Stimulated activated CD8-positive, alpha-beta memory T cell treated with anti-CD3 and anti-CD28 coated beads, Interleukin-15, amount 100 ng/mL, for 48 hours (primary cell): ENCODE measurements at regions not wholly inside any gene's neighbourhood (a gene's known extent, or its start where the extent isn't known, plus 50 kb on each side); places are given as distances from the start of the nearest gene placed in this dataset.
"Not testable (repeated sequence)": the region's sequence is repeated elsewhere in the genome, so short reads cannot be mapped to it uniquely, and the experiment has no call there.

Source experiments
- DNase-seq, 2 donors: peaks; one replicate each; pipeline ENCODE4 v3.0.0-alpha.2; 2020; ENCODE audit warnings: low read depth in 2 of 2

DNA sequence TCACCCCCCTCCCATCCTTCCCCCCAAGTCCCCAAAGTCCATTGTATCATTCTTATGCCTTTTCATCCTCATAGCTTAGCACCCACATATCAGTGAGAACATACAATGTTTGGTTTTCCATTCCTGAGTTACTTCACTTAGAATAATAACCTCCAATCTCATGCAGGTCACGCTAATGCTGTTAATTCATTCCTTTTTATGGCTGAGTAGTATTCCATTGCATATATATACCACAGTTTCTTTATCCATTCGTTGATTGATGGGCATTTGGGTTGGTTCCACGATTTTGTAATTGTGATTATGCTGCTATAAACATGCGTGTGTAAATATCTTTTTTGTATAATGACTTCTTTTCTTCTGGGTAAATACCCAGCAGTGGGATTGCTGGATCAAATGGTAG, 621.9 kb upstream of the NRP1 start:
- not testable (repeated sequence) for DNase-seq

DNA sequence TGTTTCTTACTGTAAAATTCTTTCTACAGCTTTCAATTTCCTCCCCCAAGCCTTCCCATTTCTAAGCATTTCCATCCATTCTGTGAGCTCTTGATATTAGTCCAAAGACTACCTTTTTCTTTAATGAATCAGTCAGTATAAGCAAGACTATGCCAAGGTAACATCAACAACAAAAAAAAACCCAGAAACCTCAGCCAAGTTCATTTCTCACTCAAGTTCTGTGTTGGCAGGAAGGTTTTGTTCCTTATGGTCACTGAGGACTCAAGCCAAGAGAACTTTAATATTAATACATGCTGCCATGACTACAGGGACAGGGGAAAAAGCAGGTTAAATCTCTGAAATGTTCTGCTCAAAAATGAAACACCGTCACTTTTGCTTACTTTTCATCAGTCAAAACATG, 621.2 kb upstream of the NRP1 start:
- DNase-seq, result no peak

DNA sequence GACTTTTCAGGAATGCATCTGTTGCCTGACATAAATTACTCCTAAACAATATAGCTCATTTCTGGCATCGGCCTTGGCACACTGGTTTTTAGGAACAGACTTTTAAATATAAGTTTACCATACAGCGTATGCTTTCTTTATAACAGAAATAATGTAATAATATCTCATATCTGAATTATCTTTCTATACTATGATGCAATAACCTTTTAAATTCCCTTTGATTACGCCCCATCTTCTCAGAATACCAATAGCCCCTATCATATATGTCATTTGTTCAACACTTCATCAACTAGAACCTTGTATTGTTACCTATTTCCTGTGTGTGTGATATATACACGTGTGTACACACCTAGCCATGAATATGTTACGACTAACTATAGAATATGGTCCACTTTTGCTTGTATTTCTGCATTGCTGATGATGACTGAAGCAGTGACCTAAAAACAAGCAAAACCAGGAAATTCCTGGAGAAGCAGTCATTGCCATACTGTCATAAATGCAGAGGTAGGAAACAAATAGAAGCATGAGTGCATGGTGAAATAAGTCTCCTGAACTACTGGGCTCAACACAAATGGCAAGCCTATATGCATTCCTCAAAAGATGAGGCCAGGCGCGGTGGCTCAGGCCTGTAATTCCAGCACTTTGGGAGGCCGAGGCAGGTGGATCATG, 618.4 kb upstream of the NRP1 start:
- no peak for DNase-seq

DNA sequence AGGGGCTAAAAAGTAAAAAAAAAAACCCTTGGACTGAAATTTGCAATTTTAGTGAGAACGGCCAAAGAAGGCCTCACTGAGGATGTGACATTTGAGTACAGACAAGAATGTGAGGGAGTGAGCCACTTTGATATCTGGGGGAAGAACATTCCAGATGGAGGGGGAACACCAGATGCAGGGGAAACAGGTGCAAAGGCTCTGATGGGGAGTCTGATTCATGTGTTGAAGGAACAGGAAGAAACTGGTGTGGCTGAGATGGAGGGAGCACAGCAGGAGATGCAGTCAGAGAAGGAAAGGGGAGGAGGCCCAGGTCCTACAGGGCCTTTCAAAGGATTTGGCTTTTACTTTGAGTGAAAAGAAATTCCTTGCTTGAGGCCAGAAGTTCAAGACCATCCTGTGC, 615.7 kb upstream of the NRP1 start:
- no peak for DNase-seq

DNA sequence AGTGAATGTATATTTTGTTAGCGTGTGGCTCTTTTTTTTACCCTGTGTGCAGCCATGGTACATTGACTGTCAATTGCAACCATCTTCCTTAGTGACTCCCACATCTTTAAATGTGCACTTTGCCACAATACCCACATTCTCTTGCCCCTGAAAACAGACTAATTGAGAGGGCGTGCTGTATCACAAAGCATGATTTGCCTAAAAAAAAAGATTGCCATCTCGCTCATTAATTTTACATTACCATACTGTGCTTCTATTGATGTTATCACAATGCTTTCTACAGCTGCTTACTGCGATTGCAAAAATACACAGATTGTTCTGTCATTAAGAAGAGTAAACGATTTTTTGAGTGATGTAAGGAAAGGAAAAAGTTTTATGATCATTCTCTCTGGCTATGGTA, 613.1 kb upstream of the NRP1 start:
- DNase-seq, result no peak

DNA sequence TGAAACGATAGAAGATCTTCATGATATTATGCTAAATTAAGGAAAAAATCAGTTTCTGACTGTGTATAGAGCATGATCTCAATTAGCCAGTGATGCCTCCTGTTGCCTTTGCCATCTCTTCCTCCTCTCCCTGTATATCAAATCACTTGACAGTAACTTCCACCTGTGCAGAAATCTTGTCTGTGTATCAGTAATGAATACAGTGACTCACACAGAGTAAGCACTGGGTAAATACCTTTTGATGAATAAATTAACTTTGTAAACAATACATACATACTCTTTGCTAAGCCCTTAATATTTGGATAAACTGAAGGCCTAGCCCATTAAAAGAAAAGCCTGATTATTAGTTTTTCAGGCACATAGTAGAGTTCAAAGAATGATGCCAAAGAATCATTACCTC, 610.6 kb upstream of the NRP1 start:
- DNase-seq, result no peak

DNA sequence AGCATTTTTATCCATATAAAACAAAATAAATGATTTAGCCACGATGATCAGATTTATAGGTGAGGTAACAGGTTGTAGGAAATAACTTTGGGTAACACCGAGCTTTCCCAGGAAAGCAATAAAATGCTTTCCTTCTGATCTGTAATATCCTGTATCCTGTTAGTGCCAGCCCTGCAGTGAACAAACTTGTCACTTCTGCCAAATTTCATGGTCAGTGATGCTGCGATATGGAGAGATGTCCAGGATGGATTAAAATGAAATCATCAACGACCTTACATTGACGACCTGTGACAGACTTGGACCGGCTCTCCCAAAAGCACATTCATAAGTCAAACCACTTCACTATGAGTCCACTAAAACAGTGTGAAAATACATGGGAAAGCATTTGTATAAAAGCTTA, 608.0 kb upstream of the NRP1 start:
- no peak for DNase-seq

DNA sequence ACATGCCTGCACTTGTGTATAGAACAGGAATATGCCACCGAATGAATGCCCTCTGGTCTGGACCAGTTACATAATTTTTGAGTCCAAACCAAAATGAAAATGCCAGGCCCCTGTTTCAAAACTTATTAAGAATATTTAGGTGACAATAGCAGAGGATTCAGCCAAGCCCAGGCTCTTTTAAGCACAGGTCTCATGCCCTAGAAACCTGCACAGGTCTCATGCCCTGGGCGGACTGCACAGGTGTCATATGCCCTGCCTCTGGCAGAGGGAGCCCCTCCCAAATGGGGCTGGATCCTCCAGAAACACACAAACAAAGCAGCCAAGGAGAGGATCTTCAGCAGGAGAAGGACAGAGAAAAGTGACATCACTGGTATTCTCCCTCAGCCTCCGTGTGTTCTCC, 605.4 kb upstream of the NRP1 start:
- no peak for DNase-seq

DNA sequence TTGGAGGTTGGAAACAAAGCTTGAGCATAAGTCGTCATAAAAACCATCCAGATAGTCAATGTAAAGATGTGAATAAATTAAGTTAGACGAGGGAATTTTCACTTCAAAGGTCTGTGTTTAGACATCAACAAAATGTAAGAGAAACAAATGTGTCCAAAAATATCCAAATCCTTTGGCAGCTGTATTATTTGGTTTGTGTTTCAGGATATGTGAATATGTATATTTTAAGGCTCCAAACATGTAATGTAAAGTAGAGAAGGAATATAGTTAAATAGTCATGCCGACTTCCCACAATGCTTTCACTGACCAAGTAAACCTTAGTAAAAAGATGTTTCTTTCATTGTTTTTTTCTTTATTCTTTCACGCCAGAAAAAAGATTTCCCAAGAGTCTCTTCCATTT, 604.9 kb upstream of the NRP1 start:
- DNase-seq, result no peak

DNA sequence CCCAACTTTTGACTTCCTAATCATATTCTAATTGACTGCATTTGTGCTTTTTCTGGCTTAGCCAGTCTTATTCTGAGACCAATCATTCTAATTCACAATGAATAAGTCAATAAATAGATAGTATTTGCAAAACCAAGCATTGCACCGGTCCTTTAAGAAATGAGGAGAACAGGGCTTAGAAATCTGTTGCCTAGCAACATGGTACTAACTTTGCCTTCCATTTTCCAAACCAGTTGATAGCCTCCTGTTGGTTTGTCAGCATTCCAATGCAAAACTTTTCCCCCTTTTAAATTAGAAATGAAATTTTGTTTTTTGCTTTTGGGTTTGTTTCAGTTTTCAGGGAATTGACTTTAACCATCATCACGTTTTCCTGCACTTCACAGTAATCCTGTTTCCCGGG, 603.5 kb upstream of the NRP1 start:
- no peak for DNase-seq

DNA sequence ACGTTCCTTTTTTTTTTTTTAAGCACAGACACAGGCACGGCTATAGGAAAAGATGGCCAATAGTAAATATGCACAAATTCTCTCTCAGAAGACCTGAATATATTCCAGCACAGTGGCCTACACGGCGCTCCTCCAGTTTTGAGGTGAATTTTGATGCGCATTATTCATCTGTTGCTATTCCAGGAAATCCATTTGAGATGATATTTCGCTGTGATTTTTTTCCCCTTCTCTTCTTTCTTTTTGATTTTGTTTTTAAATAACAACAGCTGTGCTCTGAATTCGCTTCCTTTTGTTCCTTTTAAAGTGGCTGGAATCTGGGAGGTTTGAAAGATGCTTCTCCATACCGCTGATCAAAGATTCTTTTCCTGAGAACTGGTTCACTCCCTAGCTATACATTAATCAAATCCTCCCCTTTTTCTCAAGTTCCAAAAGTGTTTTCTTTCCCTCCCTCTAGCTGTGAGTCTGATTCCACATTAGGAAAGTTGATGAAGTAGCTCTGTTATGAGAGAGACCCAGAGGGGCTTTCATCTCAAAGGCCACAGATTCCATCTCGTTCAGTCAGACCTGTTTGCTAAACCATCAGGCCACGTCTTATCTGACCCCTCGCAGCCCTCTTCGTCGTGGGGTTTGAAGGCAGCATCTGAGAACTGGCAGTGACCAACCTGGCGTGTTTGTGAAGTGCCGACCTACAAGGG, 602.7 kb upstream of the NRP1 start:
- no peak for DNase-seq

DNA sequence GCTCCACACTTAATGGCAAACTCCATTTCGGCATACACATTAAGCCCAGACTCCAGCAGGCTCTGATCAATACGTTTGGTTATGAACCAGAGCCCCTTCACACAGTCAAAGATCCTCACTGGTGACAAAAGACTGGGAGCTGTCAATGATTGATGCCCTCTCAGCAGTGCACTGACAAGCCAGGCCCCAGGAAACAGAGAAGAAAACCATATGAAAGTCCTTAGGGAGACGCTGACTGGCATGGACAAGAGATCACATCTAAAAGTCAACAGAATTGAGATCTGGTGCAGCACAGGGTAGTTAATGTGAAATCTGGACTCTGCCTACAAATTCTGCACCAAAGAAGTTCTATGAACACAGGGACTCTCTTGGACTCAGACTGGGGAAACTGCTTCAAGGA, 600.9 kb upstream of the NRP1 start:
- DNase-seq, result no peak

DNA sequence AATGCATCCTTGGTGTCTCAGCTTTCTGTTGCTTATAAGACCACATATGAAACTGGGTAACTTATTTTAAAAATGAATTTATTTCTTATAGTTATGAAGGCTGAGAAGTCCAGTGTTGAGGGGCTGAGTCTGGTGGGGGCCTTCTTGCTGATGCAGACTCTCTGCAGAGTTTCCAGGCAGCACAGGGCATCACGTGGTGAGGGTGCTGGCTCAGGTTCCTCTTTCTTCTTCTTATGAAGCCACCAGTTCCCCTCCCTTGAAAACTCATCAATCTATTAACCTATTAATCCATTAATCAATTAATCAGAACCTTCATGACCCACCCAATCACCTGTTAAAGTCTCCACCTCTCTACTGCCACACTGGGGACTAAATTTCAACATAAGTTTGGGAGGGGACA, 595.6 kb upstream of the NRP1 start:
- DNase-seq, result no peak

DNA sequence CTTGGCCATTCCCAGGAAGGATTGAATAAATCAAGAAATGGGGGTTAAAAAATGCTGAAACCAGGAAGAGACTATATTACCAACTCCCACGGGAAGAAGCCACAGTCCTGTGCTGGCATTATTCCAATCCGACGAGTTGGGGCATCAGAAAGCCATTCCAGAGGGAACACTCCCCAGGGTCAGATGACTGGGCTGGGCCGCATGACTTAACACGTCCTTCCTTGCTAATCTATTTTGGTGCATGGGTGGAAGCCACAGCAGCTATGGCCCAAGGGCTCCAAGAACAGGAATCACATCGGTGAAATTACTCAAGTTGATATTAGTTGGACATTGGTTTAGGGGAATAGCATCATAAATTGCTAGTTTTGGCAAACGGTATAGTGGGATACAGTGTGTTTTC, 592.9 kb upstream of the NRP1 start:
- DNase-seq, result no peak

DNA sequence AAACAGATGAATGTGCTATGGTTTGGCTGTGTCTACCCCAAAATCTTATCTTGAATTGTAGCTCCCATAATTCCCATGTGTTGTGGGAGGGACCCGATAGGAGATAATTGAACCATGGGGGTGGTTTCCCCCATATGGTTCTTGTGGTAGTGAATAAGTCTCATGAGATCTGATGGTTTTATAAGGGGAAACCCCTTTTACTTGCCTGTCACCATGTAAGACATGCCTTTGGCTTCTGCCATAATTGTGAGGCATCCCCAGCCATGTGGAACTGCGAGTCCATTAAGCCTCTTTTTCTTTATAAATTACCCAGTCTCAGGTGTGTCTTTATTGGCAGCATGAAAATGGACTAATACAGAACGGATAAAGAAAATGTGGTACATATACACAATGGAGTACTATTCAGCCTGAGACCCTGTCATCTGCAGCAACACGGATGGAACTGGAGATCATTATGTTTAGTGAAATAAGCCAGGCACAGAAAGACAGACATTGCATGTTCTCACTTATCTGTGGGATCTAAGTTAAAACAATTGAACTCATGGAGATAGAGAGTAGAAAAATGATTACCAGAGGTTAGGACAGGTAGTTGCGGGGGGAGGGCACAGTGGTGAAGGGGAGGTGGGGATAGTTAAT, 587.6 kb upstream of the NRP1 start:
- DNase-seq, result no peak

DNA sequence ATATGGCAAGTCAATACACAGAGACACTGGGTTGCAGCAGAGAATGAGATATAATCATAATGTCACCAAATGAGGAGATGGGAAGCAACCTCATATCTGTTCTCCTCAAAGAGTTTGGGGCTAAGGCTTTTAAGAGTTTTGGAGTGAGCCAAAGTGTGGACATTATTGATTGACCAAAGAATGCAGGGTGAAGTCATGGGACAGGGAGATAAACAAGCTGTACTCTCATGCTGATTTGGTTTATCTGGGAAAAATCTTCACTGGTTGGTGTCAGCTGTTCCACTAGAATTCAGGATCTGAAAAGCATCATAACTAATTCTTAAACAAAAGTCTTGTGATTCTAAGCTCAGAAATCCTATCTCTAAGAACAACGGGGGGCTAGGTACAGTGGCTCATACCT, 585.9 kb upstream of the NRP1 start:
- DNase-seq, result no peak

DNA sequence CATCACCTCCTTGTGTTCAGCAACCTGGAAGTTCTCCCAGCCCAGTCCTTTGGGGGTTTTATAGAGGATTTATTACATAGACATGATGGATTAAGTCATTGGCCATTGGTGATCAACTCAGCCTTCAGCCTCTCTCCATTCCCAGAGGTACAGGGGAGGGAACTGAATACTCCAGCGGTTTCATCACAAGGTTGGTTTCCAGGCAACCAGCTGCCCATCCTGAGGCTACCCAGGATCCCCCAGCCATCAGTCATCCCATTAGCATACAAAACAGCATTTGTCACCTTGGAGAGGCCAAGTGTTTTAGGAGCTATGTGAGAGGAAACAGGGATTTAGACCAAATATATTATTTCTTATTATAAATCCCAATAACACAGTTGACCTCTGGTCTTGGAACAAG, 584.8 kb upstream of the NRP1 start:
- no peak for DNase-seq

DNA sequence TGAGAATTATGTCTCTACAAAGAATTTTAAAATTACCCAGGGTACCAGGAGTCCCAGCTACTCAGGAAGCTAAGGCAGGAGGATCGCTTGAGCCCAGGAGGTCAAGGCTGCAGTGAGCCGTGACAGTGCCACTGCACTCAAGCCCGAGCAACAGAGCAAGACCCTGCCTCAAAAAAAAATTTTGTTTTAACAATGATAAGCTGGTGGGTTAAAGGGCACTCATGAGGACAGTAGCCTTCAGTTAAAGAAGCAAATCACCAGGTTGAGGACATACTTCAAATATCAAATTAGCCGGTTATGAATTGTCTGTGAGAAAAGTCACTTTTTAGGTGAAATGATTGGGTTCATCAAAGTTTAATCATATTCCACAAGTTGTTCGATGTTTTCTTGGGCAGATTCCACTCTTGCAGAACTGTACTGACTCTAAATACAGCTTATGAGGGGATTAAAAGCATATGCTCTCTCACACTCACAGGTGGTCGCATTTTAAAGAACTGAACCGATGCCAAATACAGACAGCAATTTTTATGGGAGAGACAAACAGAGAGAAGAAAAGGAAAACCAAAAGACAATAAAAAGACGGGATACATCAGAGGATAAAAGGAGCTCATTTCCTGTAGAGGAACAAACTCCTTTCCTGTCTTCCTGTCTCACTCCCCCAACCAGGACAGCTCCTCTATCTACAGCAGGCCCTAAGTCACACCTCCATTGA, 582.8 kb upstream of the NRP1 start:
- no peak for DNase-seq

DNA sequence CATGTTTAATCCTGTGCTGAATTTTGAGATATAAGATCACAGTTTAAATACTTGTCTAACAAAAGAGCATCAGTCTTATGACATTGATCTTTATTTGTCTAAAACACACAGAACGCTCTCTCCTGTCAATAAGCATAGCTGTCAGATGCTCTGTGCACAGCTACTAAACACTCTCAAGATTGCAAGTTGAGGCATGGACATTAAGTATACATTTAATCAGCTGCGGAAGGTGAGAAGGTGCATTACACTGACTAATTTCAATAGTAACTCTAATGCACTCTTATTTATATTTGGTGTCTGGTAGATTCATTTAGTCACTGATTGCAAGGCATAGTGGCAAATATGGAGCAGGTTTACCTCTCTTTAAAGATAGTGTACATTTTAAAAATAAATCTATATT, 580.3 kb upstream of the NRP1 start:
- no peak for DNase-seq

DNA sequence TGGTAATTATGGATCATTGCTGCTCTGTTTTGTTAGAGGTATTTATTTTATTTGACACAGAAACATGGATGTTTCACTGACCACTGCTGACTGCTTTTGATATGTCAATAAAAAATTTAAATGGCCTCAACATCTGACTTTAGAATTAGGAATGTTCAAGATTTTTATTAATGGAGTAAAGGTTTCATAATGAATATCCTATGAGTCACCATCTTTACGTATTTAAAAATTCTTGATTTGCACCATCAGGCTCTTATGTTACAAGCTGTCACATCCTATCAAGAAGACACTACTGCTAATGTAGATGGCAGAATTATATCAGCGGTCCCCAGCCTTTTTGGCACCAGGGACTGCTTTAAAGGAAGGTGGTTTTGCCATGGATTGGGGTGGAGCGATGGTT, 578.7 kb upstream of the NRP1 start:
- DNase-seq, result no peak

DNA sequence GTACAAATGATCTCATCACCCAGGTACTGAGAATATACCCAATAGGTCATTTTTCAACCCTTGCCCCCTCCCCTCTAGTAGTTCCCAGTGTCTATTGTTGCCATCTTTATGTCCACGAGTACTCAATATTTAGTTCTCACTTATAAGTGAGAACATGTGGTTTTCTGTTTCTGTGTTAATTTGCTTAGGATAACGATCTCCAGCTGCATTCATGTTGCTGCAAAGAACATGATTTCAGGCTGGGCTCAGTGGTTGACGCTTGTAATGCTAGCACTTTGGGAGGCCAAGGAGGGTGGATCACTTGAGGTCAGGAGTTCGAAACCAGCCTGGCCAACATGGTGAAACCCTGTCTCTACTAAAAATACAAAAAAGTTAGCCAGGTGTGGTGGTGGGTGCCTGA, 575.0 kb upstream of the NRP1 start:
- not testable (repeated sequence) for DNase-seq

DNA sequence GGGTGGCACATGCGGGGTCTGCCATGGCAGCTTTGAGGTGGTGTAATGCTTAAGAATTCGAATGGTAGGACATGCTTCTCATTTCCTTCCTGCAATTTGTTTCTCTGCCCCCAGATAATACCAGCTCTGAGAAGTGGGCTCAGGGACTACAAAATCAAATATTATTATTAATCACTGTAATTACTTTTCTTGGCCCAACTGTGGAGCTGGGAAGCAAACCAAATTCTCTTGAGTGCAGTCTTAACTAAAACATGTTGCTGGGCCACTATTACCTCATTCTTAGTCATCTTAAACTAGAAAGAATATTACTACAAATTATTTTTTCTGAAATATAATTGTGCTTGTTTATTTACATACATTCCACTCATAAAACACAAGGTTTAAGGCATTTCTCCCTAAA, 566.7 kb upstream of the NRP1 start:
- no peak for DNase-seq

DNA sequence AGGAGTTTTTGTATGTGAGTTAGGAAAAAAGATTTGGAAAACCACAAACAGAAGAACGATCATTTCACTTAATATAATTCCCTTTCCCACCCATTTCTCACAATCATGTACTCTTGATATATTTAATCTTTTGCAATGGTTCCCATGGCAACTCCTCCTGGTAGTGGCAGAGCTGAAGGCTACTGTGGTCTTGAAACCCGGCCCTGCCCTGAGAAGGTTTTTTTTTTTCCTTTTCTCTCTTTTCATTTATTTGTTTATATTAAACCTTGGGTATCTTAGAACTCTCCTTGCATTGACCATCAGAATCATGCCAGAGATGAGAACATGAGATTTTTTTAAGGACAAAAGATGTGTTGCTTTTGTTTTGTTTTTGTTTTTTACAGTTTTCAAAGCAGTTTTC, 566.1 kb upstream of the NRP1 start:
- DNase-seq, result no peak
